EH (cell line): ENCODE measurements at regions not wholly inside any gene's neighbourhood (a gene's known extent, or its start where the extent isn't known, plus 50 kb on each side); places are given as distances from the start of the nearest gene placed in this dataset.

ENCODE experiments used
- DNase-seq: peaks from one replicate; pipeline ENCODE4 v3.0.0-alpha.2; 2015; ENCODE audit warnings: low read depth

- DNase-seq = no peak
These were observed 1372.1 kb downstream of the EPHA7 start for GRCh38 chr6:92047152-92047850.

DNA sequence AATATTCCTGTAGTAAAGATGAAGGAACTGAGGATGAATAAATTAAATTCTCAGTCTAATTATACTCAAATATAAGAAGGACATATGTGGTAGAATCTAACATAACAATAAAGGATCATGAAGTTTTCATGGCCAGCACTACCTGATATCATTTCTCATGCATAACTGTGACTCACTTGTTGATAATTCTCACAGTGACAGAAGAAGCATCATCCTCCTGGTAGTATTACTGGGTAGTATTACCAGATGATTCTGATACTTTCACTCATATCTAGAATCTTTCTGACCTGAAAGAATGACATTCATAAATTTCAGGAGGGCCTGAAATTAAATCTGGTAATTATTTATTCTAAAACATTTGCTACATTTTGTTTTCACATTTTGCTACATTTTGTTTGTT, 1375.0 kb downstream of the EPHA7 start:
- no peak for DNase-seq

DNA sequence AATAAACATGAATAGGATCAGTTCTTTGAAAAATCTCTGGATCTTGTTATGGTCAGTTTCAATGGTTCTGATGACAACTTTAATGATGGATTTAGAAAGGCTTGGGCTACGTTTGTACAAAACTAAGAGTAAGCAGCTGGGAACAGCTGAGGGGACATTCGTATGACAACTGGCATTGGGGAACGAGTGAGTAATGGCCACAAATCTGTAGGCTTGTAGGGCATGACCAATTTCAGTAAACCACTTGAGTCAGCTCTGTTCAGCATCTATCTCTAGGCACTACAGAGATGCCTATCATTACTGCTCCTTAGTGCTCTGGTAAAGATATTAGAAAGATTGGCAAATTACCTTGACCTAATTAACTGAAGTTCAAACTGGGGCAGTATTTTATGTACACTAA, 1375.6 kb downstream of the EPHA7 start:
- DNase-seq = no peak

DNA sequence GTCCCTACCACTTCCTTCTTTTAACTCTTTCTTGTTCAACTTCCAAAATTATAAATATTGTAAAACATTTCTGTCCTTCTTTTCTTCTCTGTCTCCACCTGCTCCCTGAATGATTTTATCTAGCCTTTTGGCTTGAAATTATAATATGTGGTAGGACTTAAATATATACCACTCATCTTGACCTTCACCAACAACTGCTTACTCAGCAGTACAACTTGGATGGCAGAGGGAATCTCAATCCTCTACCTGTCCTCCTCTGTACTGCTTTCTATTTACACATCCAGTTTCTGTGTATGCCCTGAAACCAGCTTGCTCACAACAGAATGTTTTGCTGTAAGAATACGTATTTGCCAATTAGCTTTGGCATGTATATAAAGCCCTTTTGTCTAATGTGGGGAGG, 1392.5 kb downstream of the EPHA7 start:
- DNase-seq = no peak

- no peak for DNase-seq
These were observed 1394.5 kb downstream of the EPHA7 start for GRCh38 chr6:92024881-92025280.

DNA sequence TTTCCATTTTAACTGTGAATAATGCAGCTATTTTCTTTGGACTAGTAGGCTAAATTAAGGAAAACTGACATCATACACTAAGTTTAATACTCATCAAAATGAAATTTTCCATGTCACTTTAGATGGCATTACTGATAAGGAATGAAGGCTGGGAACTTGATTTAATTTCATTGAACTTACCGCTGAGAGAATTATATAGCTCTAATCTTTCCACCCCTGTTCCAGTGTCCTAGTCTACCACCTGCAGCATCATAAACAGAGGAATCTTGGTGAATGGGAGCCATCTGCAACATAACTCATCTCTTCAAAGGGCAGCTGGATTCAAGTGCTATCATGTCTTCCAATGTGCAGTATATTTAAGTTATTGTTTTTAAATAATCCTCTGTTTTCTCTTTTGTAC, 1395.2 kb downstream of the EPHA7 start:
- no peak for DNase-seq

- no peak for DNase-seq
These were observed 1395.9 kb downstream of the EPHA7 start for GRCh38 chr6:92023410-92023966.

GRCh38 chr6:92011681-92012245, 1407.6 kb downstream of the EPHA7 start:
- no peak for DNase-seq

DNA sequence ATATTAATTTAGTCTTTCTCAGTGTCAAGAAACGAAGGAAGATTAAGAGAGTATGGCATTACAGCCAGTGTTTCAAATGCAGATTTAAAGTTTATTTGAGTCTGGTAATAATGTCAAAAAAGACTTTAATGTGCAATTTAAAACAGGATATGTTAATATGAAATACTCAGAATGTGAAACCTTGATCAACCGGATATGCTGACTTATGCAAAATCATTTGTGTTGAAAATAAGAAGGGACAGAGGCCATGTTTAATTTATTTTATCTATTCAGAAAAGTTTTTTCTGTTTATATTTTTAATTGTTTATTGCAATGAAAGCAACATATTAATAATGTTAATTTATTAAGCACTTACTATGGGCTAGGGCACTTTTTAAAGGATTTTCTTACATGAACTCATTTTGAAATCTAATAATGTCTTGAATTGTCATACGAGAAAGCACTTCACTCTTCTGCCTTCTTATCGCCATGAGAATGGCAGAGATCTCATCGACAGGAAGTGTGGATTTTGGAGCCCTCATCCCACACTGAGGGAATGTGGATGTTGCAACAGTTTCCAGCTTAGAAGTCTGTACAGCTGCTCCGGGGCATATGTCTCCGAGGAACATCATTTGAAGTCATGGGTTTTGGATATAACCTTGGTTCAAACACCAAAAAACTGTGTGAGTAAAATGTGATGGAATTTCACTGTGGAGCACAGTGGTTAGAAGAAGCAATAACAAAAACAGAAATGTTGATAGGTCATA, 1410.4 kb downstream of the EPHA7 start:
- no peak for DNase-seq

DNA sequence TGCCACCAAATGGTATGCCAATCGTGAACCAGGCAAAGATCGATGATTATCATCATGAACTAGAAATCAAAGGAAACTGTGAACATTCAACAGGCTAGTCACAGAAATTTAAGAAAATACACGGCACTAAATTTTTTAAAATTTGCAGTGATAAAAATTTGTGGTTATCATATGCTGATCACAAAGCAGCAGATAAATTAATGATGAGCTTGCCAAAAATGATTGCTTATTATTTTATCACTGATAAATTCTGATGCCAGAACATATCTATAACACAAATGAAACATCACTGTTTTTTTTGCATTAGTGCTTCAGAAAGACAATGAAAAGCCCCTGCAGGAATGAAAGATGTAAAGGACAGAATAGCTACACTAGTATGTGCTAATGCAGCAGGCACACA, 1413.2 kb upstream of the MAP3K7 start:
- no peak for DNase-seq

- DNase-seq = no peak
These were observed 1407.9 kb upstream of the MAP3K7 start for GRCh38 chr6:91994787-91995186.

DNA sequence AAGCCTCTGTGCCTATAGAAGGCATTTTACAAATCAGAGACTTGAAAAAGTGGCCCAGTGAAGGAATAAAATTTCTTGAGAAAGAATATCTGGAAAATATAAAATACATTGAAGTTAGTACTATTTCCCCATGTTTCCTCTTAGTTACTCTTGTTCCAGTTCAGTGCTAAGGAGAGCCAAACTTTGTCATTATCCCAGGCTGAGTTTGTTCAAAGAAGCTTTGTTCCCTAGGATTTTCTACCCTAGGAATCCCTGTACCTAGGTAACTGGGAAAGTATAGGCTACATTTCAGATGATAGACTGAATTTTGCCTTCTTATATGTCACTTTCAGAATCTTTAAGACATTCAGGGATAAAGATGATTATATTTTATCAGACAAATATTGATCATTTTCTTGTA, 1395.7 kb upstream of the MAP3K7 start:
- no peak for DNase-seq

DNA sequence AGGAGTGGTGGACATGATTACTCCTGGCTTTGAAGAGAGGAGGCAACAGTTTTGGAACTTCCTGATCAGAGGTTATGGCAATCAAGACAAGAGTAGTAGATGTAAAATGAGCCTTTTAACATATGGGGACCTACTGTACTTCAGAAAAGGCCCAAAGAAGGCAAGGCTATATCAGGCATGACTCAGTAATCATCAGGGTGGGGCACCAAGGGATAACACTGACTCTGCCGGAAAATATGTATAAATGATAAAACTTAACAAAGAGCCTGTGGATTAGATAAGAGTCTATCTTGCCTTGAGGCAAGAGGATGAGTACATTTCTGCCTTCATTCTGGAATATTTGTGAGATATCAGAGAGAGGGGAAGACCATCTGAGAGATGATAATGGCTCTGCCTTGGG, 1389.9 kb upstream of the MAP3K7 start:
- no peak for DNase-seq

DNA sequence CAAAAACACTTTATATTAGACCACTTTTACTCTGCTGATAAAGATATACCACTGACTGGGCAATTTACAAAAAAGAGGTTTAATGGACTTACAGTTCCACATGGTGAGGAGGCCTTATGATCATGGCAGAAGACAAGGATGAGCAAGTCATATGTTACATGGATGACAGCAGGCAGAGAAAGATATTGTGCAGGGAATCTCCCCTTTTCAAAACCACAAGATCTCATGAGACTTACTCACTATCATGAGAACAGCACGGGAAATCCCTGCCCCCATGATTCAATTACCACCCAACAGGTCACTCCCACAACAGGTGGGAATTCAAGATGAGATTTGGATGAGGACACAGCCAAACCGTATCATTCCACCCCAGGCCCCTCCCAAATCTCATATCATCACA, 1383.8 kb upstream of the MAP3K7 start:
- no peak for DNase-seq

- DNase-seq = no peak
These were observed 1379.0 kb upstream of the MAP3K7 start for GRCh38 chr6:91965872-91966271.

DNA sequence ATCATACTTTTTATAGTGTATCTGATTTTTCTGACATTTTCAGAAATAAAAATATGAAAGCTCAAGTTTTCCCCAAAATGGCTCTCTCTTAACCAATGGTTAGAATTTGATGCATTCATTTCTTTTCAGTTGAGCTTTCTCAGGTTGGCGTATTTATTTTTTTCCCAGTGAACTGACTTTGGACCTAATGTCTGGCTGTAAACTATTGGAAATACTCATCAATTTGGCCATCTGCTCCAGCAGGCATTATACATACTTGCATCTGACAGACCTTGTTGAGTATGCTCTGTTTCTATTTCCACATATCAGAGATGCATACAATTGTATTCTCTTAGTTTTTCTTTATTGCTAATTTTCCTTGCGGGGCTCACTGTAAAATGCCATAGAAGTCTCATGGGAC, 1374.8 kb upstream of the MAP3K7 start:
- DNase-seq = no peak

DNA sequence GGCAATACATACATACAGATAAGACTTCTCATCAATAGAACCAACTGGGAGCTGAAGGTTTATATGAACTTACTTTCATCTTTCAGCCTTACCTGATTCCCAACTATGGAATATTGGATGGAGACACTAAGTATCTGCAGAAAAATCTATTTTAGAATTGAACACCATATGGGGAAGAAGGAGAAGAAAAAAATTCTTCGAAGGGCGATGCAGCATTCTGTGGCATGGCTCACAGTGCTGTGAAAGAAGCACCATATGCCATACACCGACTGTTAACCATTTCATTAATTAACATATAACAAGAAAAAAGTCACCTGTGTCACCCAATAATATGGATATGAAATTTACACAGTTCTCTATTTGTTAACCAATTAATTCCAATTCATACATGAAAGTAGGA, 1374.4 kb upstream of the MAP3K7 start:
- DNase-seq = no peak

GRCh38 chr6:91941838-91942237, 1355.0 kb upstream of the MAP3K7 start:
- DNase-seq = no peak

DNA sequence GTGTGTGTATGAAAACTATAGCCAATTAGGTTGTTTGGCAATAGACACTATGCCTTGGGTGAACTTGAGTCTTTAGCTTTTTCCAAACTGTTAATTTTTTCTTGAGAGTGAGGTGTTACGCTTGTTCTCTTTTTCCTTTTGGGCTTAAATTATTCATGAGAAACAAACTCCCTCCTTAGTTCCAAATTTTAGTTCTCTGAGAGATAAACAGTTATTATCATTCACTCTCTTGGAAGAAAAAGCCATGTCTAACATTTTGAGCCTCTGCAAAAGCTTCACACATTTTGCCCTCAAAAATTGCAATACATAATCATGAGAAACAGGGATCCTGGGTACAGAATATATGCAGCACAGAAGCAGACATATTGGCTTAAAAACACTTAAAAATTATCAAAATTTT, 1353.9 kb upstream of the MAP3K7 start:
- no peak for DNase-seq

GRCh38 chr6:91926827-91927226, 1340.0 kb upstream of the MAP3K7 start:
- DNase-seq = no peak

GRCh38 chr6:91926361-91926760, 1339.5 kb upstream of the MAP3K7 start:
- DNase-seq = no peak

DNA sequence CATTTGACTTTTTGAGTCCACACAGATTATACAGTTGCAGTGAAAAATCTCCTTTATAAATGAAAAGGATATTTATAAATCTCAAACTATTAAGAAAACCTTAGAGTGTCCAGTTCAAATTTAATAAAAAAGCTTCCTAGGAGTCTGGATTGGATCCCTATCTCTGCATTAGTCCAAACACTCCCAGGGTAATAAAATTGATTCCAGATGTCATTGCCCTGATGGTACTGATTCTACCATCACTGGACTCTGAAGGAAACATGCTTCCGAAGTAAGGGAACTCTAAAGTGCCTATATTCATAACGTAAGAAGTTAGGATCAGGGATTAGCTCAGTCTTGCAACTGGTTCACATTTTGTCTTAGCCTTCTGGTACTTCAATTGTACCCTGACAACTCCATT, 1325.1 kb upstream of the MAP3K7 start:
- no peak for DNase-seq

- no peak for DNase-seq
These were observed 1317.8 kb upstream of the MAP3K7 start for GRCh38 chr6:91904586-91905164.
